Caco-2 (cell line): ENCODE measurements at regions not wholly inside any gene's neighbourhood (a gene's known extent, or its start where the extent isn't known, plus 50 kb on each side); places are given as distances from the start of the nearest gene placed in this dataset.

ENCODE experiments used
- BruUV-seq: library from RNA; stranded (reverse); fragments of 400-500 nt; replicated peaks from 2 replicates; lab custom pipeline; 2021; lab: Mats Ljungman, UMichigan
- CTCF ChIA-PET: fragments of 300-600 bp; sonication (Branson Sonifier 250); formaldehyde crosslinking; loops from one replicate; lab custom pipeline; 2022; ENCODE audit warnings: antibody characterized with exemption; lab: Charles Lee
- POLR2A ChIA-PET: fragments of 300-600 bp; sonication (Branson Sonifier 250); formaldehyde crosslinking; loops from one replicate; lab custom pipeline; 2022; ENCODE audit warnings: antibody characterized with exemption; lab: Charles Lee
- DNase-seq, 2 experiments: peaks; one replicate each; pipeline versions ENCODE4 v3.0.0 to v3.0.0-alpha.2; 2020 to 2022
- H3K27me3 ChIP-seq: replicated peaks from 2 replicates; pipeline ENCODE4 v1.6.0; 2011; ENCODE audit warnings: low read length; ENCODE audit not compliant: control insufficient read depth, insufficient read depth
- H3K36me3 ChIP-seq: 2 replicates; pipeline ENCODE4 v1.5.1; 2011; ENCODE audit warnings: low read length; ENCODE audit not compliant: control insufficient read depth, insufficient read depth
- H3K4me1 ChIP-seq: fragments of 250-450 bp; sonication (Bioruptor Pico); 2 replicates; pipeline ENCODE4 v1.5.1; 2020; ENCODE audit warnings: mild to moderate bottlenecking
- H3K4me3 ChIP-seq: 2 replicates; pipeline ENCODE4 v1.5.1; 2011; ENCODE audit warnings: low read depth, mild to moderate bottlenecking, control low read depth, low read length
- H3K9me3 ChIP-seq: fragments of 250-450 bp; sonication (Bioruptor Pico); 2 replicates; pipeline ENCODE4 v1.5.1; 2020; ENCODE audit warnings: mild to moderate bottlenecking, moderate library complexity
- H3K27ac Mint-ChIP-seq: one replicate; pipeline ENCODE4 v1.8.0; 2022; ENCODE audit warnings: mixed read lengths; ENCODE audit not compliant: unreplicated experiment
- H3K27me3 Mint-ChIP-seq: one replicate; pipeline ENCODE4 v1.8.0; 2022; ENCODE audit warnings: mixed read lengths; ENCODE audit not compliant: insufficient read depth, unreplicated experiment
- H3K36me3 Mint-ChIP-seq: one replicate; pipeline ENCODE4 v1.8.0; 2022; ENCODE audit warnings: mild to moderate bottlenecking, mixed read lengths; ENCODE audit not compliant: insufficient read depth, unreplicated experiment
- H3K4me1 Mint-ChIP-seq: one replicate; pipeline ENCODE4 v1.8.0; 2022; ENCODE audit warnings: low read depth, mixed read lengths; ENCODE audit not compliant: unreplicated experiment
- H3K4me3 Mint-ChIP-seq: one replicate; pipeline ENCODE4 v1.8.0; 2022; ENCODE audit warnings: mild to moderate bottlenecking, moderate library complexity, mixed read lengths; ENCODE audit not compliant: unreplicated experiment
- H3K9me3 Mint-ChIP-seq: one replicate; pipeline ENCODE4 v1.8.0; 2022; ENCODE audit warnings: mixed read lengths; ENCODE audit not compliant: unreplicated experiment
- CTCF ChIP-seq, 2 experiments: fragments of 200-600 bp in 1 of 2; IDR thresholded peaks; 1 replicate in 1 of 2; 2 replicates in 1 of 2; pipeline versions ENCODE4 v1.5.1 to v1.8.0; 2011 to 2022; ENCODE audit warnings: antibody characterized with exemption in 1 of 2, control low read depth in 1 of 2, inconsistent platforms in 1 of 2, low read depth in 1 of 2, low read length in 1 of 2, mild to moderate bottlenecking in 1 of 2, moderate library complexity in 1 of 2; ENCODE audit not compliant: insufficient read depth in 1 of 2, severe bottlenecking in 1 of 2, unreplicated experiment in 1 of 2
- intact Hi-C: fragments of 100-400 bp; cut with micrococcal nuclease; formaldehyde crosslinking; loops from one replicate; pipeline ENCODE4 v1.10.0; 2022; ENCODE audit not compliant: unreplicated experiment

- H3K36me3 Mint-ChIP-seq = no peaks in the 10 kb centered on the region
- POLR2A ChIA-PET = no interaction called here
- H3K36me3 ChIP-seq = no peaks in the 10 kb centered on the region
- no peaks in the 10 kb centered on the region for H3K9me3 ChIP-seq
- no TSS peak for BruUV-seq
- no peak overlapping the region for H3K4me3 Mint-ChIP-seq
- no peaks in the 10 kb centered on the region for H3K27me3 ChIP-seq
- intact Hi-C loops = no loop called here
- no peak overlapping the region for H3K27ac Mint-ChIP-seq
- TF ChIP-seq CTCF (IDR thresholded peaks at IDR 0.05; ENCODE audit: insufficient read depth in 1 of 2, low read depth in 1 of 2, low read length in 1 of 2, severe bottlenecking in 1 of 2, unreplicated experiment in 1 of 2) = no peak
- DNase-seq = no peak
- no peaks in the 10 kb centered on the region for H3K4me1 ChIP-seq
- CTCF ChIA-PET = no interaction called here
- H3K27me3 Mint-ChIP-seq = no peaks in the 10 kb centered on the region
- no peak overlapping the region for H3K4me3 ChIP-seq
- no peaks in the 10 kb centered on the region for H3K4me1 Mint-ChIP-seq
- no peaks in the 10 kb centered on the region for H3K9me3 Mint-ChIP-seq
Measured at GRCh38 chrX:36562986-36563385, 445.2 kb upstream of the FAM47C start.

GRCh38 chrX:36568946-36569345 is 439.2 kb upstream of the FAM47C start:
- no TSS peak for BruUV-seq
- H3K36me3 Mint-ChIP-seq = no peaks in the 10 kb centered on the region
- no peaks in the 10 kb centered on the region for H3K4me1 Mint-ChIP-seq
- Histone ChIP-seq H3K9me3 (no peaks in the 10 kb centered on the region), H3K4me3 (no peak overlapping the region), H3K27me3 (no peaks in the 10 kb centered on the region), H3K4me1 (no peaks in the 10 kb centered on the region), H3K36me3 (no peaks in the 10 kb centered on the region)
- intact Hi-C loops = loop anchor here (5.0 kb wide), 2 partner anchors 677 to 1187 kb away; no protein-coding TSS in a partner anchor
- ChIA-PET POLR2A (no interaction called here), CTCF (no interaction called here)
- no peak for TF ChIP-seq CTCF (IDR thresholded peaks at IDR 0.05; ENCODE audit: insufficient read depth in 1 of 2, low read depth in 1 of 2, low read length in 1 of 2, severe bottlenecking in 1 of 2, unreplicated experiment in 1 of 2)
- no peaks in the 10 kb centered on the region for H3K27me3 Mint-ChIP-seq
- no peaks in the 10 kb centered on the region for H3K9me3 Mint-ChIP-seq
- H3K27ac Mint-ChIP-seq = no peak overlapping the region
- no peak overlapping the region for H3K4me3 Mint-ChIP-seq
- DNase-seq = no peak

GRCh38 chrX:36573720-36574119 is 434.4 kb upstream of the FAM47C start:
- POLR2A ChIA-PET = no interaction called here
- CTCF ChIA-PET = no interaction called here

More at GRCh38 chrX:36573720-36574119, 434.4 kb upstream of the FAM47C start:
- H3K4me3 ChIP-seq = no peak overlapping the region
- no TSS peak for BruUV-seq
- Mint-ChIP-seq H3K36me3 (no peaks in the 10 kb centered on the region), H3K9me3 (no peaks in the 10 kb centered on the region), H3K4me3 (no peak overlapping the region), H3K27ac (no peak overlapping the region), H3K4me1 (no peaks in the 10 kb centered on the region), H3K27me3 (no peaks in the 10 kb centered on the region)
- H3K4me1 ChIP-seq = no peaks in the 10 kb centered on the region
- H3K9me3 ChIP-seq = no peaks in the 10 kb centered on the region
- intact Hi-C loops = no loop called here
- no peak for TF ChIP-seq CTCF (IDR thresholded peaks at IDR 0.05; ENCODE audit: insufficient read depth in 1 of 2, low read depth in 1 of 2, low read length in 1 of 2, severe bottlenecking in 1 of 2, unreplicated experiment in 1 of 2)
- DNase-seq = no peak
- H3K36me3 ChIP-seq = no peaks in the 10 kb centered on the region
- H3K27me3 ChIP-seq = no peaks in the 10 kb centered on the region
